Endothelial cell of umbilical vein (primary cell): ENCODE measurements at regions not wholly inside any gene's neighbourhood (a gene's known extent, or its start where the extent isn't known, plus 50 kb on each side); places are given as distances from the start of the nearest gene placed in this dataset.

Source experiments
- BruUV-seq: library from RNA; stranded (reverse); fragments of 400-500 nt; replicated peaks from 2 replicates; lab custom pipeline; 2021; lab: Mats Ljungman, UMichigan
- CTCF ChIA-PET: fragments of 300-600, 350-600 bp; sonication (Branson Sonifier 250); formaldehyde crosslinking; loops from one replicate; lab custom pipeline; 2021; ENCODE audit warnings: antibody characterized with exemption, inconsistent platforms; lab: Charles Lee
- POLR2A ChIA-PET: fragments of 300-600, 350-600 bp; sonication (Branson Sonifier 250); formaldehyde crosslinking; loops from one replicate; lab custom pipeline; 2021; ENCODE audit warnings: antibody characterized with exemption, inconsistent platforms; lab: Charles Lee
- DNase-seq: peaks from one replicate; pipeline ENCODE4 v3.0.0-alpha.2; 2011; ENCODE audit warnings: low read depth, low spot score
- FAIRE-seq: peaks from 2 replicates; lab custom pipeline; 2011; peaks lifted over from hg19 to GRCh38; lab: Jason Lieb, UNC
- H2AFZ ChIP-seq: 2 replicates; pipeline ENCODE4 v1.6.0; 2012; ENCODE audit warnings: low read depth, low read length, control low read depth, inconsistent platforms
- H3K27ac ChIP-seq: 2 replicates; pipeline ENCODE4 v1.5.1; 2011; ENCODE audit warnings: low read depth, mild to moderate bottlenecking, control low read depth, low read length, moderate library complexity; ENCODE audit not compliant: insufficient read depth
- H3K27me3 ChIP-seq, 2 experiments: 2 replicates each; pipeline versions ENCODE4 v1.6.0 to v1.6.1; 2011; ENCODE audit warnings: low read length in 2 of 2, mixed read lengths in 1 of 2; ENCODE audit not compliant: control insufficient read depth in 2 of 2, insufficient read depth in 2 of 2
- H3K36me3 ChIP-seq, 2 experiments: 2 replicates in 1 of 2; 3 replicates in 1 of 2; pipeline ENCODE4 v1.5.1; 2011; ENCODE audit warnings: low read length in 2 of 2, mild to moderate bottlenecking in 1 of 2, moderate library complexity in 1 of 2; ENCODE audit not compliant: control insufficient read depth in 2 of 2, insufficient read depth in 2 of 2; ENCODE audit errors: extremely low read depth in 1 of 2
- H3K4me1 ChIP-seq: 3 replicates; pipeline ENCODE4 v1.5.1; 2011; ENCODE audit warnings: mild to moderate bottlenecking, low read length; ENCODE audit not compliant: control insufficient read depth, insufficient read depth; ENCODE audit errors: extremely low read depth
- H3K4me2 ChIP-seq: 2 replicates; pipeline ENCODE4 v1.6.1; 2011; ENCODE audit warnings: low read length, control low read depth, mixed read lengths; ENCODE audit not compliant: insufficient read depth
- H3K4me3 ChIP-seq, 3 experiments: fragments of 200-600 bp in 1 of 3; sonication (generic), shearing (Covaris generic) in 1 of 3; replicated peaks in 1 of 3; 2 replicates each; pipeline ENCODE4 v1.5.1; 2011 to 2016; ENCODE audit warnings: control low read depth in 3 of 3, low read length in 3 of 3, mild to moderate bottlenecking in 2 of 3, inconsistent platforms in 1 of 3, low read depth in 1 of 3, moderate library complexity in 1 of 3; ENCODE audit not compliant: insufficient read depth in 1 of 3
- H3K79me2 ChIP-seq: 2 replicates; pipeline ENCODE4 v1.6.0; 2012; ENCODE audit warnings: low read length, inconsistent platforms; ENCODE audit not compliant: control insufficient read depth, insufficient read depth
- H3K9ac ChIP-seq: replicated peaks from 2 replicates; pipeline ENCODE3; 2011; ENCODE audit warnings: low read length, control low read depth; ENCODE audit not compliant: insufficient read depth; ENCODE audit errors: extremely low read depth
- H3K9me1 ChIP-seq: replicated peaks from 3 replicates; pipeline ENCODE4 v1.6.0; 2011; ENCODE audit warnings: mild to moderate bottlenecking, low read length; ENCODE audit not compliant: control insufficient read depth, insufficient read depth; ENCODE audit errors: extremely low read depth
- H3K9me3 ChIP-seq: replicated peaks from 2 replicates; pipeline ENCODE4 v1.5.1; 2012; ENCODE audit warnings: low read length, inconsistent platforms; ENCODE audit not compliant: control insufficient read depth, insufficient read depth
- H4K20me1 ChIP-seq: replicated peaks from 2 replicates; pipeline ENCODE3; 2011; ENCODE audit warnings: mild to moderate bottlenecking, low read length; ENCODE audit not compliant: control insufficient read depth, insufficient read depth; ENCODE audit errors: extremely low read depth
- CTCF ChIP-seq, 2 donors: IDR thresholded peaks; 1 replicate in 1 of 2; 2 replicates in 1 of 2; pipeline ENCODE4 v1.5.1; 2011; ENCODE audit warnings: low read length in 2 of 2, mild to moderate bottlenecking in 2 of 2, moderate library complexity in 2 of 2, control low read depth in 1 of 2, inconsistent platforms in 1 of 2, low read depth in 1 of 2; ENCODE audit not compliant: insufficient read depth in 1 of 2; ENCODE audit errors: extremely low read depth in 1 of 2
- FOS ChIP-seq: IDR thresholded peaks from 2 replicates; pipeline ENCODE4 v1.6.1; 2011; ENCODE audit warnings: mild to moderate bottlenecking, low read length, moderate library complexity, borderline replicate concordance; ENCODE audit not compliant: insufficient read depth
- MAX ChIP-seq: IDR thresholded peaks from 2 replicates; pipeline ENCODE4 v1.6.1; 2011; ENCODE audit not compliant: insufficient read depth, insufficient read length
- MYC ChIP-seq: IDR thresholded peaks from one replicate; pipeline ENCODE4 v1.6.1; 2011; ENCODE audit warnings: mild to moderate bottlenecking, low read depth, low read length
- POLR2A ChIP-seq: IDR thresholded peaks from 2 replicates; pipeline ENCODE4 v1.6.1; 2012; ENCODE audit warnings: low read depth, mild to moderate bottlenecking, control low read depth, low read length
- dilution Hi-C: fragments of 300-500 bp; cut with MboI; formaldehyde crosslinking; loops from one replicate; pipeline ENCODE4 v1.15.0; 2019; ENCODE audit warnings: low sequenced_read_pairs; ENCODE audit not compliant: extremely low pct_ligation_motif_present
- intact Hi-C: fragments of 100-400 bp; cut with micrococcal nuclease; formaldehyde crosslinking; loops from one replicate; pipeline ENCODE4 v1.10.0; 2022

- intact Hi-C loops = loop anchor here (10.0 kb wide), 1 partner anchor 636 kb away; no protein-coding TSS in a partner anchor
- POLR2A ChIA-PET = no interaction called here
These were observed 58.6 kb upstream of the TJP1 start for GRCh38 chr15:29880886-29881285.

More at GRCh38 chr15:29880886-29881285, 58.6 kb upstream of the TJP1 start:
- Histone ChIP-seq H3K4me3 (no peak overlapping the region), H3K4me1 (no peaks in the 10 kb centered on the region), H3K9me3 (no peaks in the 10 kb centered on the region), H3K4me2 (no peak overlapping the region), H3K27ac (no peak overlapping the region), H3K79me2 (no peaks in the 10 kb centered on the region), H3K36me3 (no peaks in the 10 kb centered on the region), H2AFZ (no peak overlapping the region), H3K9me1 (no peaks in the 10 kb centered on the region), H4K20me1 (no peaks in the 10 kb centered on the region), H3K9ac (no peak overlapping the region), H3K27me3 (peaks cover 11 to 18% of the 10 kb centered on the region in 2 experiments)
- BruUV-seq = no TSS peak
- DNase-seq = no peak
- FAIRE-seq = no peak
- TF ChIP-seq POLR2A = no peak
- no peak for TF ChIP-seq FOS
- TF ChIP-seq MYC = no peak
- no peak for TF ChIP-seq MAX
- no peak for TF ChIP-seq CTCF (IDR thresholded peaks at IDR 0.05; ENCODE audit: extremely low read depth in 1 of 2, insufficient read depth in 1 of 2, low read depth in 1 of 2, low read length in 2 of 2)
- CTCF ChIA-PET = interaction anchor here (1.3 kb wide), 1 partner anchor 8 kb away, joined by 3 read pairs; no protein-coding TSS in a partner anchor
- dilution Hi-C loops = no loop called here
